ENCODE measurements at regions not wholly inside any gene's neighbourhood (a gene's known extent, or its start where the extent isn't known, plus 50 kb on each side); places are given as distances from the start of the nearest gene placed in this dataset.

DNA sequence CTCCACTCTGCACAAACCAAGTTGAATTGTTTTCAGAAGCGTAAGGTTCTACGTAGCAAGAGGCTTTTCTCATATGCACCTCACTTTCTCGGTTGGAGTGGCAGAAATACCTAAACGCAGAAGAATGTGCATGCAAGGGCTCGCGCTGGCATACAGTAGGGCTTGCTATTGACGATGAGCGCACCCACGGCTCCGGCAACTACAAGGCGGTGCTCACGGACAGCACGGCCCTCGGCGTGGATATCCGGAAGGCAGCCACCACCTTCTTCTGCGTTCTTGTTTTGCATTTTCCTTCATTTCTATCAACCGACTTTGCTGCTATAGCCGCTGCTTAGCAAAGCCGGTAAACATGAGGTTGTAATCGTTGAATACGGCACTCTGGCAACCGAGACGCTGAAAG is 51.1 kb upstream of the UBE3C start:
- H3K4me1 ChIP-seq (ENCODE audit: control insufficient read depth in 2 of 2, insufficient read depth in 2 of 2, low read length in 2 of 2), result no peaks in the 10 kb centered on the region

DNA sequence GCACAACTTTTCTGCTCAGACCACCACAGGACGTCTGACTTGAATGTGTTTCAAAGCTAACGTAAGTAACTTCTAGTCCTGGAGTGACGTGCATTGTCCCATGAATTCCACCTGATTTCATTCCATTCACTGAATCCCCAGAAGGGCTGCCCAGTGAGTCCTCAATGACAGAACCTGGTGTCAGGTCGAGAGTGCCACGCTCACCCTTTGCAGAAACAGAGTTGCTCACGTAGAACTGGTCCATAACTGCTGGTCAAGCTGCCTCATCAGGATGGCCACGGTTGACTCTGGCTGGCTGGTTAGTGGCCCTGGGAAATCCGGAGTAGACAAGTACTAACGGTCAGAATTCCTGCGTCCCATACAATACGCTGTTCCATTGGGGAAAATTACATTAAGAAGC is 50.6 kb upstream of the UBE3C start:
- POLR2A ChIA-PET, result no interaction called here
- ATAC-seq (ENCODE audit: low read depth) (no peak), DNase-seq (no peak)
- CTCF ChIA-PET, result no interaction called here
- no peaks in the 10 kb centered on the region for H3K36me3 ChIP-seq (replicated peaks in 1 of 2; ENCODE audit: control extremely low read depth in 1 of 2, control insufficient read depth in 1 of 2, extremely low read depth in 1 of 2, insufficient read depth in 2 of 2, low read length in 1 of 2)
- Mint-ChIP-seq H3K9me3 (ENCODE audit: insufficient read depth) (peaks cover 8% of the 10 kb centered on the region), H3K4me3 (no peak overlapping the region), H3K4me1 (no peaks in the 10 kb centered on the region), H3K27ac (no peak overlapping the region), H3K27me3 (peaks cover 8% of the 10 kb centered on the region)
- no peak overlapping the region for H3K27ac ChIP-seq (ENCODE audit: low read length in 2 of 2)
- H2AFZ ChIP-seq (ENCODE audit: insufficient read depth, low read depth, low read length, poor library complexity, severe bottlenecking), result no peak overlapping the region
- no peaks in the 10 kb centered on the region for H3K79me2 ChIP-seq (ENCODE audit: control insufficient read depth, insufficient read depth, low read length)
- peaks cover 0 to 3% (median 0%) of the 10 kb centered on the region in 4 experiments for H3K27me3 ChIP-seq (replicated peaks in 1 of 4; ENCODE audit: control extremely low read depth in 1 of 4, control insufficient read depth in 3 of 4, insufficient read depth in 4 of 4, low read length in 3 of 4)
- intact Hi-C loops (cut with micrococcal nuclease), result no loop called here
- no peak overlapping the region for H3K4me3 ChIP-seq (ENCODE audit: control extremely low read depth in 1 of 5, extremely low read depth in 1 of 5, insufficient read depth in 1 of 5, low read depth in 2 of 5, low read length in 4 of 5)
- H3K9me3 ChIP-seq (ENCODE audit: control extremely low read depth in 1 of 3, control insufficient read depth in 2 of 3, insufficient read depth in 1 of 3, low read length in 2 of 3), result peaks cover 0 to 33% (median 10%) of the 10 kb centered on the region in 3 donors
- no peak overlapping the region for H3K9ac ChIP-seq (ENCODE audit: low read length)
- no peaks in the 10 kb centered on the region for H3K4me1 ChIP-seq (ENCODE audit: control insufficient read depth in 2 of 2, insufficient read depth in 2 of 2, low read length in 2 of 2)
- no peak overlapping the region for H3K4me2 ChIP-seq (replicated peaks; ENCODE audit: low read depth, low read length, poor library complexity, severe bottlenecking)
- no peaks in the 10 kb centered on the region for H4K20me1 ChIP-seq (ENCODE audit: control insufficient read depth, insufficient read depth, low read length, poor library complexity, severe bottlenecking)
- no peak for TF ChIP-seq EZH2 (IDR thresholded peaks at IDR 0.05; ENCODE audit: borderline replicate concordance, insufficient read depth, low read depth, low read length, poor library complexity, severe bottlenecking)
- TF ChIP-seq, protein P1, sequence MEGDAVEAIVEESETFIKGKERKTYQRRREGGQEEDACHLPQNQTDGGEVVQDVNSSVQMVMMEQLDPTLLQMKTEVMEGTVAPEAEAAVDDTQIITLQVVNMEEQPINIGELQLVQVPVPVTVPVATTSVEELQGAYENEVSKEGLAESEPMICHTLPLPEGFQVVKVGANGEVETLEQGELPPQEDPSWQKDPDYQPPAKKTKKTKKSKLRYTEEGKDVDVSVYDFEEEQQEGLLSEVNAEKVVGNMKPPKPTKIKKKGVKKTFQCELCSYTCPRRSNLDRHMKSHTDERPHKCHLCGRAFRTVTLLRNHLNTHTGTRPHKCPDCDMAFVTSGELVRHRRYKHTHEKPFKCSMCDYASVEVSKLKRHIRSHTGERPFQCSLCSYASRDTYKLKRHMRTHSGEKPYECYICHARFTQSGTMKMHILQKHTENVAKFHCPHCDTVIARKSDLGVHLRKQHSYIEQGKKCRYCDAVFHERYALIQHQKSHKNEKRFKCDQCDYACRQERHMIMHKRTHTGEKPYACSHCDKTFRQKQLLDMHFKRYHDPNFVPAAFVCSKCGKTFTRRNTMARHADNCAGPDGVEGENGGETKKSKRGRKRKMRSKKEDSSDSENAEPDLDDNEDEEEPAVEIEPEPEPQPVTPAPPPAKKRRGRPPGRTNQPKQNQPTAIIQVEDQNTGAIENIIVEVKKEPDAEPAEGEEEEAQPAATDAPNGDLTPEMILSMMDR (IDR thresholded peaks at IDR 0.05), result no peak
- WGBS (ENCODE audit: insufficient coverage), result 88% methylated on average over 10 of the region's 11 CpGs

More for the DNA sequence above, 51.1 kb upstream of the UBE3C start:
- H3K27ac ChIP-seq (ENCODE audit: low read length in 2 of 2), result no peak overlapping the region
- no peak overlapping the region for H2AFZ ChIP-seq (ENCODE audit: insufficient read depth, low read depth, low read length, poor library complexity, severe bottlenecking)
- H4K20me1 ChIP-seq (ENCODE audit: control insufficient read depth, insufficient read depth, low read length, poor library complexity, severe bottlenecking), result no peaks in the 10 kb centered on the region
- 95% methylated on average over 18 of the region's 24 CpGs for WGBS (ENCODE audit: insufficient coverage)
- ATAC-seq (ENCODE audit: low read depth), result no peak
- TF ChIP-seq, protein P1 (IDR thresholded peaks at IDR 0.05), result no peak
- no peak for TF ChIP-seq EZH2 (IDR thresholded peaks at IDR 0.05; ENCODE audit: borderline replicate concordance, insufficient read depth, low read depth, low read length, poor library complexity, severe bottlenecking)
- DNase-seq, result no peak
- ChIA-PET POLR2A (no interaction called here), CTCF (no interaction called here)
- H3K4me2 ChIP-seq (replicated peaks; ENCODE audit: low read depth, low read length, poor library complexity, severe bottlenecking), result no peak overlapping the region
- Mint-ChIP-seq H3K4me3 (no peak overlapping the region), H3K9me3 (ENCODE audit: insufficient read depth) (peaks cover 12% of the 10 kb centered on the region), H3K27me3 (peaks cover 8% of the 10 kb centered on the region), H3K4me1 (no peaks in the 10 kb centered on the region), H3K27ac (no peak overlapping the region)
- H3K36me3 ChIP-seq (replicated peaks in 1 of 2; ENCODE audit: control extremely low read depth in 1 of 2, control insufficient read depth in 1 of 2, extremely low read depth in 1 of 2, insufficient read depth in 2 of 2, low read length in 1 of 2), result no peaks in the 10 kb centered on the region
- H3K79me2 ChIP-seq (ENCODE audit: control insufficient read depth, insufficient read depth, low read length), result no peaks in the 10 kb centered on the region
- intact Hi-C loops (cut with micrococcal nuclease), result no loop called here
- no peak overlapping the region for H3K9ac ChIP-seq (ENCODE audit: low read length)
- peaks cover 0 to 3% (median 0%) of the 10 kb centered on the region in 4 experiments for H3K27me3 ChIP-seq (replicated peaks in 1 of 4; ENCODE audit: control extremely low read depth in 1 of 4, control insufficient read depth in 3 of 4, insufficient read depth in 4 of 4, low read length in 3 of 4)
- H3K4me3 ChIP-seq (ENCODE audit: control extremely low read depth in 1 of 5, extremely low read depth in 1 of 5, insufficient read depth in 1 of 5, low read depth in 2 of 5, low read length in 4 of 5), result no peak overlapping the region
- peaks cover 0 to 28% (median 10%) of the 10 kb centered on the region in 3 donors for H3K9me3 ChIP-seq (ENCODE audit: control extremely low read depth in 1 of 3, control insufficient read depth in 2 of 3, insufficient read depth in 1 of 3, low read length in 2 of 3)

Measured in B cell (primary cell).